ENCODE measurements at regions not wholly inside any gene's neighbourhood (a gene's known extent, or its start where the extent isn't known, plus 50 kb on each side); places are given as distances from the start of the nearest gene placed in this dataset.

DNA sequence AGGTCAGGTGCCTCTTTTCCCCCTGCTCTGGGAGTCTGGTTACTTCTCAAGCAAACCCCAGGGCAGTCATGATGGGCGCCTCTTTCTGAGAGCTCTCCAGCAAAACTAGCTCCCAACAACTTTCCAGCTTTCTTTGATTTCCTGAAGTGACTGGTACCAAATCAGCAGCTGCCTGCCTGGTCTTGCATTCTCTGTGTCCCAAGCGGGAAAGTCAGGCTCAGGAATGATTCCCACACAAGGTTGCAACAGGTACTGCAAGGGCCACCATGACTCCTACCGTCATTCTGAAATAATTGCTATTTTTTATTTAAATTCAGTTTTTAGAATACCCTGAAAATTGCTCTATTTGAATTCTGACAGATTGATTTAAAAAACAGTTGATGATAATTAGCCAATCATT, 658.7 kb downstream of the SQOR start:
- TF ChIP-seq POLR2AphosphoS5 (IDR thresholded peaks at IDR 0.05; ENCODE audit: low read depth, low read length) (no peak), SIN3A (IDR thresholded peaks at IDR 0.05; ENCODE audit: borderline replicate concordance, insufficient read depth, low read length) (no peak)
- TF ChIP-seq, protein P1, sequence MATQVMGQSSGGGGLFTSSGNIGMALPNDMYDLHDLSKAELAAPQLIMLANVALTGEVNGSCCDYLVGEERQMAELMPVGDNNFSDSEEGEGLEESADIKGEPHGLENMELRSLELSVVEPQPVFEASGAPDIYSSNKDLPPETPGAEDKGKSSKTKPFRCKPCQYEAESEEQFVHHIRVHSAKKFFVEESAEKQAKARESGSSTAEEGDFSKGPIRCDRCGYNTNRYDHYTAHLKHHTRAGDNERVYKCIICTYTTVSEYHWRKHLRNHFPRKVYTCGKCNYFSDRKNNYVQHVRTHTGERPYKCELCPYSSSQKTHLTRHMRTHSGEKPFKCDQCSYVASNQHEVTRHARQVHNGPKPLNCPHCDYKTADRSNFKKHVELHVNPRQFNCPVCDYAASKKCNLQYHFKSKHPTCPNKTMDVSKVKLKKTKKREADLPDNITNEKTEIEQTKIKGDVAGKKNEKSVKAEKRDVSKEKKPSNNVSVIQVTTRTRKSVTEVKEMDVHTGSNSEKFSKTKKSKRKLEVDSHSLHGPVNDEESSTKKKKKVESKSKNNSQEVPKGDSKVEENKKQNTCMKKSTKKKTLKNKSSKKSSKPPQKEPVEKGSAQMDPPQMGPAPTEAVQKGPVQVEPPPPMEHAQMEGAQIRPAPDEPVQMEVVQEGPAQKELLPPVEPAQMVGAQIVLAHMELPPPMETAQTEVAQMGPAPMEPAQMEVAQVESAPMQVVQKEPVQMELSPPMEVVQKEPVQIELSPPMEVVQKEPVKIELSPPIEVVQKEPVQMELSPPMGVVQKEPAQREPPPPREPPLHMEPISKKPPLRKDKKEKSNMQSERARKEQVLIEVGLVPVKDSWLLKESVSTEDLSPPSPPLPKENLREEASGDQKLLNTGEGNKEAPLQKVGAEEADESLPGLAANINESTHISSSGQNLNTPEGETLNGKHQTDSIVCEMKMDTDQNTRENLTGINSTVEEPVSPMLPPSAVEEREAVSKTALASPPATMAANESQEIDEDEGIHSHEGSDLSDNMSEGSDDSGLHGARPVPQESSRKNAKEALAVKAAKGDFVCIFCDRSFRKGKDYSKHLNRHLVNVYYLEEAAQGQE (IDR thresholded peaks at IDR 0.05; ENCODE audit: insufficient read depth in 1 of 2, low read depth in 2 of 2, low read length in 2 of 2): no peak
